ENCODE measurements at regions not wholly inside any gene's neighbourhood (a gene's known extent, or its start where the extent isn't known, plus 50 kb on each side); places are given as distances from the start of the nearest gene placed in this dataset.
"Not testable (repeated sequence)": the region's sequence is repeated elsewhere in the genome, so short reads cannot be mapped to it uniquely, and the experiment has no call there.

DNA sequence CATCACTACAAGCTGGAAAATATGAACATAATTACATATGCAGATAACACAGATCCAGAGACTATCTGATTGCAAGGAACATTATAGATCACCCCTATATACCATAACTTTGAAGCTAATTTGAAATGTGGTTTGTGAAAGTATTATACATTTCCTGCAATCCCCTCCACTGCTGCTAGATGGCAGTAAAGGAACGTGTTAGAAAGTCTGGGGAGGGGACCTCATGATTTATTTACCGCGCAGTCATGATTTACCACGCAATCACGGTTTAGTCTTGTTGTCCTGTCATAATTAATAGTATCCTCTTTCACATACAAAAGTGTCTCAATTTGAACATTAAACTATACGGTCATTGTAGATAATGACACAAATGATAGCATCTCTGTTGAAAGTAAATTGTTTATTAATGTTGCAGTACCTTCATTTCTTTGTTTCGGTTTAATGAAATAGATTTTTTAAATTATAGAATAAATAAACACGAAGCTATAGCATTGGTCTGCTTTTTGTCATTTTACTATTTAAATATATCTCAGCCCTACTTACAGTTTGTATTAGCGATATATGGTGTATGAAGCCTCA is 145.3 kb upstream of the PRSS1 start:
- peak; percentile 45 for DNase-seq (ENCODE audit: low spot score)

DNA sequence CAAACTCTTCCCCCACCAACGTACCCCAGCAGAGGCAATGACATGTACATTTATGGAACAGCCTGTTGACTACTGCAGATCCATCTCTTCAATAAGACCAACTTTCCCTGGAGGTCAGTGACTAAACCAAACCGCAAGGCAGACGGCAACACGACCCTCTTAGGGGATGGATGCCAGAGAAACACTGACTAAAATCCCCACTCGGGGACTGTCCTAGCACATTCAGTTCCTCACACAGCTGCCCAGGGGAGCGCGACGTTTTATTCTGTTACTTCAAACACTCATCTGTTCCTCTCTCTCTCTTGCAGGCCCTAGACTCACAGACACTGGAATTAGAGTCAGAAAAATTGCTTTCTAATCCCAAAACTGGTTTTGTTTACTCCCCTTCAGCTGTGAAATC is 146.5 kb upstream of the PRSS1 start:
- DNase-seq (ENCODE audit: low spot score), result no peak

DNA sequence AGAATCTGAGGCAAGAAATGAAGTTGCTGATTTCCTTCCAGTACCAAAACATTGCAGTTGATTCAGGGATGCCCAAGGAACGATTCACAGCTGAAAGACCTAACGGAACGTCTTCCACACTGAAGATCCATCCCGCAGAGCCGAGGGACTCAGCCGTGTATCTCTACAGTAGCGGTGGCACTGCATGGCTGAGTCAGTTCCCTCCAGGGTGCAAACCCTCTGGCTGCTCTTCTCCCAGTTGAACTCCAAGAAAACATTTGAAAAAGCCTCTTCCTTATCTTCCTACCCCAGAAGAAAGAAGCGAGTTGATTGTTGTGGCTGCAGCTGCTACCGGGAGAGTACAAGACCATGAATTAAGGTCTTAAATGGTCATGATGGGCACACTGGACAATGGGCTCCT is 147.1 kb upstream of the PRSS1 start:
- no peak for DNase-seq (ENCODE audit: low spot score)

DNA sequence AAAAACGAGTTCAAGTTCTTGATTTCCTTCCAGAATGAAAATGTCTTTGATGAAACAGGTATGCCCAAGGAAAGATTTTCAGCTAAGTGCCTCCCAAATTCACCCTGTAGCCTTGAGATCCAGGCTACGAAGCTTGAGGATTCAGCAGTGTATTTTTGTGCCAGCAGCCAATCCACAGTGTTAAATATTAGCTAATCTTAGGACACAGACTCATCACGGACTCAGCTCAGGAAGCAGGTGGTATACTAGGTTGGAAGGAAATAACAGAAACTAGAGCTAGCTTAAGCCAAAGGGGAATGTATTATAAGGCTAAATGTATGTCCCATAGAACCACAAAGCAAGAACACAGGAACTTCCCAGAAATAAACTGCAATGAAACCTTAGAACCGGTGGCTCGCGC is 151.0 kb upstream of the PRSS1 start:
- DNase-seq (ENCODE audit: low spot score), result no peak

DNA sequence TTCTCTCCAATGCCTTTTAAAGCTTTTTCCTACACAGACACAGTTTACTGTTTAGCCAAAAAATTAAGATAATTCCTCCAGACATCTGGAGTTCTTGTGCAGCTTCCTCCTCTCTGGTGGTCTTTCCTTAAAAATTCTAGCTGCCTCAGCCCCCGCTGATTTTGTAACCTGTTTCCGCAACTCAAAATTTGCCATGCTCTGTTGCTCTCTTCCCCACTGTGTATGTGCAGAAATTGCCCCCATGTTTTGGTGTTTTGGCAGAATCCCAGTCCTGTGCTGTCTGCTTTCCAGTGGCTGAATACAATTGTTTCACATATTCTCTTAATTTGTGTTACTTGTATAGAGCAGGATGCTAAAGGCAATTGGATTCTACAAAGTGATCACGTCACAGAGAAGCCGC is 151.7 kb upstream of the PRSS1 start:
- DNase-seq (ENCODE audit: low spot score), result no peak

DNA sequence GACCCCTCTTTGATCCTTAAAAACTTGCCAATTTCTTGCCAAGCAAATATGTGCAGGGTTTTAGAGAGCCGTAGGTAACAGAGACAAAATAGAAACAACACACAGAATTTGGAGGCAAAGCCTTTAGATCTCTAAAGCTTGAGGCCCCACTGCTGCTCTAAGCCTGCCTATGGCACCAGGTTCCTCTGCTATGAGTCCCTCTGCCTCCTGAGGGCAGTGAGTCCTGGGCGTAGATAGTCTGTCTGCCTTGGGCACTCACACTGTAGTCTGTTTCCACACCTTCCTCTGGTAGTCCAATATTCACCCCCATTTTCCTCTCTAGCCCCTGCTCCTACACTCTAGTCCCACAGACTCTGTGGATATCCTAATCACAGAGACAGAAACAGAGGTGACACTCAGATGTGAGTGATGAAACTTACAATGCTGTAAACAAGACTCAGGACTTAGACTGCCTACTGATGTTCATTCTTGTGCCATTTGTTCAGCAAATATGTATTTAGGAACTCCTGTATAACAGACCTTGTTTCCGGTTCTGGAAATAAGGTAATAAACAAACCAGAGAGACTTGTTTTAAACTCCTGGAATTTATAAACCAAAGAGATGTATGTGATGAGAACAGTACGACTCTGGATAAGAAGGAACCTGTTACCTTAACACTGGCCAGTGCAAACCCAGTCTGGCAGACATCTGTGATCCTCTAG is 153.3 kb upstream of the PRSS1 start:
- no peak for DNase-seq (ENCODE audit: low spot score)

DNA sequence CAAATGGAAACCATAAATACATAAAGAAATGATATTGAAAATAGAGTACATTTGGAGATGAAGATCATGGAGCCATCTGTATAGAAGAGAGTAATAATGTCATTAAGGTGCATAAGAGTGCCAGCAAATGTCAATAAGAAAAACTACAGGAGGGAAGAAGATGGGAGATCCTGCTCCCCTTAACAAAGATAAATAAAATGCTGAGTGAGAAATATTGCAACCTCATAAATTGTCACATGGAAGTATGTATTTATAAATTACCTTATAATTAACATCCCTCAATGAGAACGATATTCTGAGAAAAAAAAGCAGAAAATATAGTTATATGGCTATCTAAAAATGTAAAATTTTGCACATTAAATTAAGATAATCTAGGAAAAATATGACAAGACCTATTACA is 155.2 kb upstream of the PRSS1 start:
- DNase-seq (ENCODE audit: low spot score), result no peak

DNA sequence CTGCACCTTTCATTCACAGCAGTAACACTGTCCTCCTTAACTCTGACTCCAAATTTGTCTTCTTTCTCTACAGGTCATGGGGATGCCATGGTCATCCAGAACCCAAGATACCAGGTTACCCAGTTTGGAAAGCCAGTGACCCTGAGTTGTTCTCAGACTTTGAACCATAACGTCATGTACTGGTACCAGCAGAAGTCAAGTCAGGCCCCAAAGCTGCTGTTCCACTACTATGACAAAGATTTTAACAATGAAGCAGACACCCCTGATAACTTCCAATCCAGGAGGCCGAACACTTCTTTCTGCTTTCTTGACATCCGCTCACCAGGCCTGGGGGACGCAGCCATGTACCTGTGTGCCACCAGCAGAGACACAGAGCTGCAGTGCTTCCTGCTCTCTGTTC is 156.2 kb upstream of the PRSS1 start:
- no peak for DNase-seq (ENCODE audit: low spot score)

DNA sequence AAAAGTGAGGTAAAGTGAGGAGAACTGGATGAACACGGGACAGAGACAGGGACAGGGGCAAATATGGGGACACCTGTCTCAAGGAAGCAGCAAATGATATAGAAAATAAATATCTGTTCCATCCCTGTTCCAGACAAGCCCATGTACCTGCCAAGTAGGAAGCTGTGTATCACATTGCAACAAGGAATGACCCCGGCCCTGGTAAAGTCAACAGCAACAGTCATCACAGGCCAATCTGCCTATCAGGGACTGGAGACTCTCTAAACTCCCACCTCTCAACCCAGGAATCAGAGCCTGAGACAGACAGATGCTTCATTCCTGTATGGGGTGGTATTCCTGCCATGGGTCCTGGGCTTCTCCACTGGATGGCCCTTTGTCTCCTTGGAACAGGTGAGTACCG is 156.6 kb upstream of the PRSS1 start:
- no peak for DNase-seq (ENCODE audit: low spot score)

DNA sequence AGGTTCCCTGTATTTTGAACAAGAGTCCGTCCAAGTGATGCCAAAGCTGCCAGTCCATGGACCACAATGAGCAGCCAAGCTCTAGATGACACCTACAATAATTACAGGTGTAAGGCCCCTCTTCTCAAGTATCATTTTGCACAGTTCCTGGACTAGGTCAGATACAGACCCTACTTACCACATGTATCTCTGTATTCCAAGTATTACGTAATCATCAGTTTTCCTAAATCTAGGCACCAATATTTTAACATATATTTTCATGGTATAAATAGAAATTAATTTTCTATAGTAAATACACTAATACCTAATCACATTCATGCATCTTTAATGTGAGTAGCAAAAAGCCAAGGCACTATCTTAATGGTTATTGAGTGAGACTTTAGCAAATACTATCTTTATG is 157.0 kb upstream of the PRSS1 start:
- DNase-seq (ENCODE audit: low spot score), result no peak

DNA sequence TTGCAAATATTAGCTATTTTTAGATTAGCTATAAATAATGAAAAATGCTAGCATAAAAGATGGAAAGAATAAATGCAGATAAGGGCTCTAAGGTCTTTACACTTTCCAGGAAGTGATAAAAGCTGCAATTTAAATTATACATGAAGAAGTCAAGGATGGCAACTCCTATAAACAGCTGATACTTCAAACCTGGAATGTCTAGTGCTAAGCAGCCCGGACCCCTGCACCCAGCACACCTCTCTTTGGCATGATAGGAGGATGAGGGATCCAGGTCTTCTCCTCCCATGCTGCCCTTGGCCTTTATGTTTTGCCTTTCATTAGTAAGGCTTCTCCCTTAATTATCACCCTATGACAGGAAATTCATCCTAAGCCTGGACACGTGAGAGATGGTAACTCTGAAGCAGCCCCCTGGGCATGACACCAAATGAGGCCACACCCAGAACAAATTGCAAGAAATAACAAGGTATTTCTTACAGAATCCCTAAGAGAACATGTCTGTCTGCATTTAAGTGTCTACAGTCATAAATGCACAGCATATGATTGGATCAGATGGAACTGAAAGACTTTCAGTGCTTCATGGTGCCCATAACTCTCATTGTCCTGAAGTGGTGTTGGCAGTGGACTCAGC is 158.3 kb upstream of the PRSS1 start:
- DNase-seq (ENCODE audit: low spot score), result no peak

DNA sequence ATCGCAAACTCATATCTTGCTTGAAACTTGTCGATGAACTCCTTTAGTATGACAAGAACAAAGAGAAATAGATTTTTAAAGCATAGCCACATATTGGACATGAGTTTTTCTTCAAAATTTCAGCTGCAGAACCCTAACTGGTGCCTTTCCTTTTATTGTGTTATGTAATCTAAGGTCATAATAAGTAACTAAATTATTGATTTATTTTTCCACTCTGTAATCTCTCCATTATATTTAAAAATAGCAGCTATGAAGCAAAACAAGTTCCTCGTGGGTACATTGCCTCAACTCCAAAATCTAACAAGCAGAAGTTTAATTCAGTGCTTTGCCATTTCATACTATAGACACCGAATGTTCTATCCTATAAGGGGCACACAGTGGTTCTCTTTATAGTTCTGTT is 159.2 kb upstream of the PRSS1 start:
- no peak for DNase-seq (ENCODE audit: low spot score)

DNA sequence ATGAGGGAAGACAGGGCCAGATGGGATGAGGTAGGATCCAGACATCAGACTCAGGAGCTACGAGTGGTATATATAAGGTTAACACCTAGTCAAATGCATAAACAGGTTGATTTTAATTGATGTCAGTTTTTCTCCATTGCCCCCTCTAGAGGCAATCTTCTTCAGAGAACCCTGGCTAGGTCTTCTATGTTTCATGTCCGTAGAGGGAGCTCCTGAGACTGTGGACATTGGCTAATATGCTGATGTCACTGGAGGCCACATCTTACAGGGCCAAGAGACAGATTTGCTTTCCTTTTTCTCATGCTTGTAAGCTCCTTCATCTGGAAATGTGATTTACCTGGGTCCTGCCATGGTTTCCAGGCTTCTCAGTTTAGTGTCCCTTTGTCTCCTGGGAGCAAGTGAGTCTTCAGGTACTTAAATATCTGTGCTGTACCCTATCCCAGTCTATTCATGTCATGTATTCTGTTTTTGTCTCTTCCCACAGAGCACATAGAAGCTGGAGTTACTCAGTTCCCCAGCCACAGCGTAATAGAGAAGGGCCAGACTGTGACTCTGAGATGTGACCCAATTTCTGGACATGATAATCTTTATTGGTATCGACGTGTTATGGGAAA is 161.6 kb upstream of the PRSS1 start:
- no peak for DNase-seq (ENCODE audit: low spot score)

DNA sequence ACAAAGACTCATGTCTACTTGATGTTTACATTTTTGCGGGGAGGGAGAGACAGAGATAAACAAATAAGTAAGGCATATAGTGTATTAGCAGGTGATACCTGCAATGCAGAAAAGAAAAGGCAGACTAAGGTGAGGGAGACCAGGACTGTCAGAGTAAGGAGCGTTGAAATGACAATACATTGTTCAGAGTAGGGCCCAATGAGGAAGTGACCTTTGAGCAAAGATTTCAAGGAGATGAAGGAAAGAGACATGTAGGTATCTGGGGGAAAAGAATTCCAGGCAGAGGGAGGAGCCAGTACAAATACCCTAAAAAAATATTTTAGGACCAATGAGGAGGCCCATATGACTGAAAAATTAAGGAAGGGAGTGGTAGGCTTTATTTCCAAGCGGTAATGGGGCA is 162.7 kb upstream of the PRSS1 start:
- DNase-seq (ENCODE audit: low spot score), result no peak

DNA sequence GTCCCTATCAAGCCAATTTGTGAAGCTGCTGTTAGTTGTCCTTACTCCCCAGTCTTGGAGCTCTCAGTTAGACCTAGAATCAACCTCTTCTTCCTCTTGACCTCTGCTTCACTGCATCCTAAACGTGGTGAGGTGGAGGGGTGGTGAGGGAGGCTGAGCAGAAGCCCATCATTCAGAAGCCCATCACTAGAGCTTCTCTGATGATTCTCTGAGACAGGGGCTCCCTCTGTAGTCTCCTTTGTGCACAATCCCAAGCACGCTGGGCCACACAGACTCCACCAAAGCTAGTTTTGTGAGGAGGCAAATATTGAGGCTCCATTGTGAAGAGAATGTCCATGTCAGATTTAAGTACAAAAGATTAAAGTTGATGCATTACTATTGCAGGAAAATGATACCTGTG is 163.8 kb upstream of the PRSS1 start:
- no peak for DNase-seq (ENCODE audit: low spot score)

DNA sequence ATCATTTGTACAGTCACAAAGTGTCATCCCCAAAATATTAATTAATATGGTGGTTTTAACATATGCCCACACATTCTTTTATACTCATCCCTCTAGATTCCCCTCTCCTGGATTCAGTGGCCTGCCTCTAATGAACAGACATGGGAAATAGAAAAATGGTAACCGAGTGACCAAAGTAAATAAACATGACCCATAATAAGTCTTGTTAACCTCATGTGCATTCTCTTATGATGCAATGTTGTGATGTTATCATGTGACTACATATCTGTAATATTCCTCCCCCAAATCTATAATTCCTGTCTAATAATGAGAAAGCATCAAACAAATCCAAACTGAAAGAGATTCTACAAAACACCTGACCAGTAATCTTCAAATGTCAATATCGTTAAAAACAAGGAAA is 164.5 kb upstream of the PRSS1 start:
- no peak for DNase-seq (ENCODE audit: low spot score)

DNA sequence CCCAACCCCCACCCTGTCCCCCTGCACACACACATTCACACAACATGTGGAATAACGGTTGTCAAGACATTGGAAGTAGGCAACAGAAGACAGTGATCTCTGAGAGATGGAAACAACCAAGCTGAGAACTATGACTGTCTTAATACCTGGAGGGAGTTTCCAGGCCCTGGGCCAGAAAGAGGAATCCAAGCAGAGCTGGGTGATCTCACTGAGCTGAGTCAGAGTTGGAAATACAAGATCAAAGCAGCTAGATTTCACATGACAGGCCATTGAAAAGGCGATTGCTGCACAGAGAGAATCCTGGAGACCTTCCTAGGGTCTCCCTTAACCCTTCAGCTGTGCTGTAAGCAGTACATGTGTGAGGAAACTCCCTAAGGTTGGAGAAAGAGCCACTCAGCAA is 165.8 kb upstream of the PRSS1 start:
- DNase-seq (ENCODE audit: low spot score), result peak; percentile 47

DNA sequence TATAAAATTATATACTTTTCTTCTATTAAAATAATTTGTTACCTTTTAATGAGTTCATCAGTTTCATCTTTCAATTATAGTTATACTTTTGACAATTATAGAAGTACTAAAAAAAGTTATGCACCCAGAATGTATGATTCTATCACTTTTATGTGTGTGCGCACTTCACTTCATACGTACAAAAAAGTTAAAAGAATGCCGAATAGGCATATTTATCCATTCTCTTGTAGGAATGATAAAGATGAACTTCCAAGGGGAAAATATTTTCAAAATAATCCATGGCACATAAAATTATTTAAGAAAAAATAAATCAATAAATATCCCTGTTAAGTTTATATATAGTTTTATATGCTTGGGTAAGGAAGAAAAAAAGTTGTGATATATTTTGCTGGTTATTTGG is 166.9 kb upstream of the PRSS1 start:
- no peak for DNase-seq (ENCODE audit: low spot score)

DNA sequence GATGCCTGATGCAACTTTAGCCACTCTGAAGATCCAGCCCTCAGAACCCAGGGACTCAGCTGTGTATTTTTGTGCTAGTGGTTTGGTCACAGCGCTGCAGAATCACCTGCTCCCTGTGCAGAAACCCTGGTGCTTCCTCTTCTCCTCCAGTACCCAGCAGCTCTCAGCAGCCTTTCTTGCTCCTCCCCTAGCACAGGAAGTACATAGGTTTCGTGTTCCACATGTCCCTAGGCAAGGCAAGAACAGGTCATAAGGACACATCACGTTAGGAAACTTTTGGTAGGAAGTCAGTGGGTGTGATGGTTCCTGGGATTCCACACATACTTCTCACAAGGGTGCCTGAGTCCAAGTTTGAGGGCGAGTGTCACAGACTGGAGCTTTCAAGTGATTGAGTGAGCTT is 167.9 kb upstream of the PRSS1 start:
- no peak for DNase-seq (ENCODE audit: low spot score)

DNA sequence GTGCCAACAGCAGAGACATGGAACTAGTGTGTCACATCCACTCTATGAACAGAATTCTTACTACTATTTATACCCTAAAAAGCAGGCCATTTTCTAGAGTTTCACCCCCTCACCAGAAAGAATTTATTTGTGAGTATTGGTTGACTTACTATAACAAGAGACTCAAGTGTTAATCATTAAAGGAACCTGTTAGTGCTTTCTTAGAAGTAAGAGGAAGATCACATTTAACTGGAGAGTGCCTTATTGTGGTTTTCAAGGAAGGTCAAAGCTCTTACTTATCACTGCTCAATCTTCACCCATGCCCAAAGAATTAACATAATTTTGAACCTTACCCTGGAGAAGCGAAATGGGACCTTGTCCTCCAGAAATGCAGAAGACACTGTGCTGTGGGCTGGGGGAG is 169.3 kb upstream of the PRSS1 start:
- no peak for DNase-seq (ENCODE audit: low spot score)

DNA sequence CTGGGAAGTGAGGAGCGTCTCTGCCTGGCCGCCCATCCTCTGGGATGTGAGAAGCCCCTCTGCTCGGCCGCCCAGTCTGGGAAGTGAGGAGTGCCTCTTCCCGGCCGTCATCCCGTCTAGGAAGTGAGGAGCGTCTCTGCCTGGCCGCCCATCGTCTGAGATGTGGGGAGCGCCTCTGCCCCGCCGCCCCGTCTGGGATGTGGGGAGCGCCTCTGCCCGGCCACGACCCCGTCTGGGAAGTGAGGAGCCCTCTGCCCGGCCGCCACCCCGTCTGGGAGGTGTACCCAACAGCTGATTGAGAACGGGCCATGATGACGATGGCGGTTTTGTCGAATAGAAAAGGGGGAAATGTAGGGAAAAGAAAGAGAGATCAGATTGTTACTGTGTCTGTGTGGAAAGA is 173.9 kb upstream of the PRSS1 start:
- not testable (repeated sequence) for DNase-seq (ENCODE audit: low spot score)

DNA sequence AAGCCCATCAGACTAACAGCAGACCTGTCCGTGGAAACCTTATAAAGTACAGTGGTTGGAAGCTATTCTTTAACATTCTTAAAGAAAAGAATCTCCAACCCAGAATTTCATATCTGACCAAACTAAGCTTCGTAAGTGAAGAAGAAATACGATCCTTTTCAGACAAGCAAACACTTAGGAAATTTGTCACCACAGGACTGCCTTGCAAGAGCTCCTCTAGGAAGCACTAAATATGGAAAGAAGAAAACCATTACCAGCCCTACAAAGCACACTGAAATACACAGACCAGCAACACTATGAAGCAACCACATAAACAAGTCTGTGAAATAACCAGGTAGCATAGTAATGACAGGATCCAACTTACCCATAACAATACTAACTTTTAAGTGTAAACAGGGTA is 177.7 kb upstream of the PRSS1 start:
- no peak for DNase-seq (ENCODE audit: low spot score)

DNA sequence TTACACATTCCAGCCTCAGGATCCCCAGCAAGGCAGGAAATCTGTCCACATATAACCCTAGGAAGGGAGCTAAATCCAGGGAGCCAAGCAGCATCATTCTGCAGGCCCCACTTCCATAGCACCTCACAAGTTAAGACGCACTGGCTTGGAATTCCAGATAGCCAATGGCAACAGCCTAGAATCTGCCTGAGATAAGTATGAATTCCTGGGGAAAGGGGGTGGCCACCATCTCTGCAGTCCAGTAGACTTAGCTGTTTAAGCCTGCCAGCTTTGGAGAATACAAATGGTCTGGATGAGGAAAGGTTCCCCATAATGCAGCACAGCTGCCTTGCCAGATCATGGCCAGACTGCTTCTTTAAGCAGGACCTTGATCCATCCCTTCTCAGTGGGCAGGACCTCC is 179.4 kb upstream of the PRSS1 start:
- no peak for DNase-seq (ENCODE audit: low spot score)
